Uterus (tissue), 2 donors: ENCODE measurements at regions not wholly inside any gene's neighbourhood (a gene's known extent, or its start where the extent isn't known, plus 50 kb on each side); places are given as distances from the start of the nearest gene placed in this dataset.

Experiments used
- CTCF ChIP-seq, 4 experiments: fragments of 200-600 bp in 2 of 4; fragments of 450-650 bp in 2 of 4; sonication (generic) in 2 of 4; IDR thresholded peaks; one replicate each; pipeline ENCODE4 v1.5.1; 2016 to 2019; ENCODE audit warnings: antibody characterized with exemption in 4 of 4, mild to moderate bottlenecking in 2 of 4, moderate library complexity in 1 of 4
- POLR2A ChIP-seq, 2 donors: fragments of 450-650 bp; IDR thresholded peaks; one replicate each; pipeline ENCODE4 v1.6.1; 2016; ENCODE audit warnings: antibody characterized with exemption in 2 of 2, mild to moderate bottlenecking in 1 of 2, moderate library complexity in 1 of 2

GRCh38 chr7:25304691-25305090 is 76.4 kb upstream of the NPVF start:
- TF ChIP-seq CTCF (IDR thresholded peaks at IDR 0.05), result no peak
- no peak for TF ChIP-seq POLR2A (IDR thresholded peaks at IDR 0.05)
